Colonic mucosa (tissue), 4 donors: ENCODE measurements at regions not wholly inside any gene's neighbourhood (a gene's known extent, or its start where the extent isn't known, plus 50 kb on each side); places are given as distances from the start of the nearest gene placed in this dataset.

Source experiments
- DNase-seq: peaks from one replicate; pipeline ENCODE4 v3.0.0-alpha.2; 2020
- H3K27ac ChIP-seq: fragments of 200-600 bp; one replicate; pipeline ENCODE4 v1.8.0; 2021
- H3K27me3 ChIP-seq: fragments of 200-600 bp; one replicate; pipeline ENCODE4 v1.8.0; 2021
- H3K36me3 ChIP-seq: fragments of 200-600 bp; one replicate; pipeline ENCODE4 v1.8.0; 2021
- H3K4me1 ChIP-seq: fragments of 200-600 bp; one replicate; pipeline ENCODE4 v1.8.0; 2021; ENCODE audit warnings: mild to moderate bottlenecking
- H3K4me3 ChIP-seq: fragments of 200-600 bp; one replicate; pipeline ENCODE4 v1.8.0; 2021
- H3K9ac ChIP-seq, 2 donors: one replicate each; pipeline ENCODE4 v1.7.0; 2013; ENCODE audit warnings: control low read depth in 2 of 2, low read depth in 2 of 2, low read length in 2 of 2
- H3K9me3 ChIP-seq: fragments of 200-600 bp; one replicate; pipeline ENCODE4 v1.8.0; 2021
- intact Hi-C: fragments of 100-400 bp; cut with DNase I; formaldehyde crosslinking; loops from one replicate; pipeline ENCODE4 v1.14.1; 2022
- TF ChIP-seq, protein P1 (sequence below): fragments of 200-600 bp; IDR thresholded peaks from one replicate; pipeline ENCODE4 v1.8.0; 2022; ENCODE audit warnings: antibody characterized with exemption, mild to moderate bottlenecking
- donor health status: healthy.
- donor health status: DM: no; HTN: no; CAD: no.
- donor health status: DM: no; HTN: no; CAD: no.

DNA sequence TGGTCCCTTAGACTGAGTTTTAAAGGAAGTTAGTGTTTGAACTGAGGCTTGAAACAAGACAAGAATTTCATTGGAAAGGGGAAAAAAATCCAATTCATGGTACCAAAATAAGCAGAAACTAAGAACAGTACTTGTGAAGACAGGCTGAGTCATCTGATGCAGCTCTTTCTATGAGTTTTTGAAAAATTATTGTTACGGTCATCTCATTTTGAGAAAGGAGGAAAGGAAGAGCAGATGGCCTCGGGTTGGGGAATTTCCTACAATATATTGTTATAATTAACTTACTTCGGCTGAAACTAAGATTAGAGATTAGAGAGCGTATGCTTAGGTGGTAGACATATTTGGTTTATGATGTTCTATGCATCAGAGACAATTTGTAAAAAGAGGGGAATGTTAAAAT, 2164.8 kb upstream of the AGA start:
- intact Hi-C loops = no loop called here
- no peaks in the 10 kb centered on the region for H3K9me3 ChIP-seq
- TF ChIP-seq, protein P1, sequence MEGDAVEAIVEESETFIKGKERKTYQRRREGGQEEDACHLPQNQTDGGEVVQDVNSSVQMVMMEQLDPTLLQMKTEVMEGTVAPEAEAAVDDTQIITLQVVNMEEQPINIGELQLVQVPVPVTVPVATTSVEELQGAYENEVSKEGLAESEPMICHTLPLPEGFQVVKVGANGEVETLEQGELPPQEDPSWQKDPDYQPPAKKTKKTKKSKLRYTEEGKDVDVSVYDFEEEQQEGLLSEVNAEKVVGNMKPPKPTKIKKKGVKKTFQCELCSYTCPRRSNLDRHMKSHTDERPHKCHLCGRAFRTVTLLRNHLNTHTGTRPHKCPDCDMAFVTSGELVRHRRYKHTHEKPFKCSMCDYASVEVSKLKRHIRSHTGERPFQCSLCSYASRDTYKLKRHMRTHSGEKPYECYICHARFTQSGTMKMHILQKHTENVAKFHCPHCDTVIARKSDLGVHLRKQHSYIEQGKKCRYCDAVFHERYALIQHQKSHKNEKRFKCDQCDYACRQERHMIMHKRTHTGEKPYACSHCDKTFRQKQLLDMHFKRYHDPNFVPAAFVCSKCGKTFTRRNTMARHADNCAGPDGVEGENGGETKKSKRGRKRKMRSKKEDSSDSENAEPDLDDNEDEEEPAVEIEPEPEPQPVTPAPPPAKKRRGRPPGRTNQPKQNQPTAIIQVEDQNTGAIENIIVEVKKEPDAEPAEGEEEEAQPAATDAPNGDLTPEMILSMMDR = no peak
- H3K4me3 ChIP-seq = no peak overlapping the region
- no peak overlapping the region for H3K27ac ChIP-seq
- no peaks in the 10 kb centered on the region for H3K36me3 ChIP-seq
- no peak overlapping the region for H3K9ac ChIP-seq
- no peaks in the 10 kb centered on the region for H3K4me1 ChIP-seq
- no peak for DNase-seq
- H3K27me3 ChIP-seq = no peaks in the 10 kb centered on the region

GRCh38 chr4:179615704-179616103, 2173.5 kb upstream of the AGA start:
- intact Hi-C loops = no loop called here

DNA sequence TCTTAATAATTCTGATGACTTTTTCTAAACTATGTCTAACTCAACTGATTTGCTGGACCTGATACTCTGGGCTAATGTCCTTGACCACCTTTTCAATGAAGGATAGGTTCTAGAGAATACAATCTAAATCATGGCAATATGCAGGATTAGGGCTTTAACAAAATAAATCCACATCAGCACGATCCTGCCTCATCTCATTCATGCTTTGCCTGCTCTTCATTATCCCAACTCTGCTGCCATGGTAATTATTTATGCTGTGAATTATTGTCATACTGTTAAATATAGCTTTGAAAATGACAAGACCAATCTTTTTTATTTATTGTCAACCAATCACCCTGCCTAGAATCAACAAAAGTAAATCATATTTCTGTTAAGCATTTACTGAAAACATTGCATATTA, 2176.7 kb upstream of the AGA start:
- TF ChIP-seq, protein P1 = no peak
- H3K27ac ChIP-seq = no peak overlapping the region

More at GRCh38 chr4:179615704-179616103, 2173.5 kb upstream of the AGA start:
- Histone ChIP-seq H3K9me3 (no peaks in the 10 kb centered on the region), H3K9ac (no peak overlapping the region), H3K36me3 (no peaks in the 10 kb centered on the region), H3K27me3 (no peaks in the 10 kb centered on the region), H3K27ac (no peak overlapping the region), H3K4me1 (no peaks in the 10 kb centered on the region), H3K4me3 (no peak overlapping the region)
- DNase-seq = no peak
- TF ChIP-seq, protein P1 = no peak

GRCh38 chr4:179624768-179625181, 2182.5 kb upstream of the AGA start:
- no peak for DNase-seq
- H3K9ac ChIP-seq = no peak overlapping the region
- no peaks in the 10 kb centered on the region for H3K27me3 ChIP-seq
- no peak overlapping the region for H3K4me3 ChIP-seq
- no peaks in the 10 kb centered on the region for H3K36me3 ChIP-seq
- TF ChIP-seq, protein P1 = no peak
- H3K27ac ChIP-seq = no peak overlapping the region
- no peaks in the 10 kb centered on the region for H3K4me1 ChIP-seq
- no peaks in the 10 kb centered on the region for H3K9me3 ChIP-seq
- intact Hi-C loops = no loop called here

More for the DNA sequence above, 2176.7 kb upstream of the AGA start:
- intact Hi-C loops = no loop called here
- H3K4me3 ChIP-seq = no peak overlapping the region
- H3K4me1 ChIP-seq = no peaks in the 10 kb centered on the region
- H3K9me3 ChIP-seq = no peaks in the 10 kb centered on the region
- H3K9ac ChIP-seq = no peak overlapping the region
- DNase-seq = no peak
- H3K27me3 ChIP-seq = no peaks in the 10 kb centered on the region
- H3K36me3 ChIP-seq = no peaks in the 10 kb centered on the region

- H3K36me3 ChIP-seq = no peaks in the 10 kb centered on the region
- no peak overlapping the region for H3K9ac ChIP-seq
- H3K9me3 ChIP-seq = no peaks in the 10 kb centered on the region
- TF ChIP-seq, protein P1 = no peak
- DNase-seq = no peak
- intact Hi-C loops = no loop called here
- H3K27me3 ChIP-seq = no peaks in the 10 kb centered on the region
- H3K4me1 ChIP-seq = no peaks in the 10 kb centered on the region
- H3K4me3 ChIP-seq = no peak overlapping the region
- no peak overlapping the region for H3K27ac ChIP-seq
Observed at GRCh38 chr4:179625406-179625805, 2183.2 kb upstream of the AGA start.

GRCh38 chr4:179626687-179627086, 2184.4 kb upstream of the AGA start:
- H3K4me3 ChIP-seq = no peak overlapping the region
- DNase-seq = no peak
- no peaks in the 10 kb centered on the region for H3K27me3 ChIP-seq
- no peaks in the 10 kb centered on the region for H3K9me3 ChIP-seq
- H3K4me1 ChIP-seq = no peaks in the 10 kb centered on the region
- H3K27ac ChIP-seq = no peak overlapping the region
- no peaks in the 10 kb centered on the region for H3K36me3 ChIP-seq
- TF ChIP-seq, protein P1 = no peak
- H3K9ac ChIP-seq = no peak overlapping the region
- intact Hi-C loops = no loop called here
